HEK293 (cell line): ENCODE measurements at regions not wholly inside any gene's neighbourhood (a gene's known extent, or its start where the extent isn't known, plus 50 kb on each side); places are given as distances from the start of the nearest gene placed in this dataset.
A peak's percentile ranks its signal among the peaks of the same experiment; 100 is the strongest.

ENCODE experiments used
- CTCF ChIA-PET: fragments of 350-600 bp; formaldehyde crosslinking; extraction: SDS; loops from one replicate; lab custom pipeline; 2021; ENCODE audit warnings: antibody characterized with exemption; lab: Yijun Ruan, JAX
- POLR2A ChIA-PET: fragments of 300-600 bp; formaldehyde crosslinking; extraction: SDS; loops from one replicate; lab custom pipeline; 2020; ENCODE audit warnings: antibody characterized with exemption, inconsistent platforms; lab: Yijun Ruan, JAX
- H3K27ac ChIP-seq: fragments of 200-500 bp; sonication (Bioruptor generic); 2 replicates; pipeline ENCODE4 v1.5.1; 2014; ENCODE audit warnings: low read depth, low read length, control low read depth, inconsistent platforms; ENCODE audit errors: extremely low read depth
- H3K36me3 ChIP-seq, 2 experiments: fragments of 200-500 bp in 1 of 2; sonication (Bioruptor generic) in 1 of 2; 1 replicate in 1 of 2; 2 replicates in 1 of 2; pipeline ENCODE4 v1.5.1; 2014 to 2017; ENCODE audit warnings: inconsistent platforms in 2 of 2, low read length in 2 of 2; ENCODE audit not compliant: control insufficient read depth in 2 of 2, insufficient read depth in 1 of 2
- H3K4me1 ChIP-seq: fragments of 200-500 bp; sonication (Bioruptor generic); 2 replicates; pipeline ENCODE4 v1.5.1; 2014; ENCODE audit warnings: mild to moderate bottlenecking, low read length, inconsistent platforms; ENCODE audit not compliant: control insufficient read depth, insufficient read depth
- H3K4me3 ChIP-seq: 2 replicates; pipeline ENCODE4 v1.5.1; 2011; ENCODE audit warnings: low read depth, mild to moderate bottlenecking, control low read depth, low read length, moderate library complexity
- H3K9me3 ChIP-seq: fragments of 200-500 bp; sonication (Bioruptor generic); 2 replicates; pipeline ENCODE4 v1.5.1; 2014; ENCODE audit warnings: low read depth, low read length, inconsistent platforms; ENCODE audit not compliant: control insufficient read depth, insufficient read depth
- KLF7 ChIP-seq: fragments of 450-650 bp; formaldehyde crosslinking; IDR thresholded peaks from 2 replicates; pipeline ENCODE4 v1.5.1; 2016; ENCODE audit warnings: missing biosample characterization, missing genetic modification characterization, borderline replicate concordance
- ZNF140 ChIP-seq: fragments of 450-650 bp; formaldehyde crosslinking; IDR thresholded peaks from 2 replicates; pipeline ENCODE4 v1.5.1; 2016; ENCODE audit warnings: missing biosample characterization, missing genetic modification characterization
- ZNF341 ChIP-seq: fragments of 450-650 bp; formaldehyde crosslinking; IDR thresholded peaks from 2 replicates; pipeline ENCODE4; 2016; ENCODE audit warnings: low read depth, missing biosample characterization, missing genetic modification characterization
- ZNF654 ChIP-seq: fragments of 450-650 bp; formaldehyde crosslinking; IDR thresholded peaks from 2 replicates; pipeline ENCODE4 v1.5.1; 2016; ENCODE audit warnings: low read depth, missing biosample characterization, missing genetic modification characterization
- TF ChIP-seq, protein P1 (sequence below): fragments of 450-650 bp; formaldehyde crosslinking; IDR thresholded peaks from 2 replicates; pipeline ENCODE4 v1.5.1; 2016; ENCODE audit warnings: missing biosample characterization, missing genetic modification characterization
- TF ChIP-seq, protein P2 (sequence below): fragments of 450-650 bp; formaldehyde crosslinking; conservative IDR thresholded peaks from 2 replicates; pipeline ENCODE4 v1.5.1; 2016; ENCODE audit warnings: low read depth, missing biosample characterization, missing genetic modification characterization
- TF ChIP-seq, protein P3 (sequence below): fragments of 450-650 bp; formaldehyde crosslinking; IDR thresholded peaks from 2 replicates; pipeline ENCODE4 v1.5.1; 2016; ENCODE audit warnings: missing biosample characterization, missing genetic modification characterization
- TF ChIP-seq, protein P4 (sequence below): fragments of 450-650 bp; formaldehyde crosslinking; IDR thresholded peaks from 2 replicates; pipeline ENCODE4 v1.5.1; 2016; ENCODE audit warnings: missing biosample characterization, missing genetic modification characterization

DNA sequence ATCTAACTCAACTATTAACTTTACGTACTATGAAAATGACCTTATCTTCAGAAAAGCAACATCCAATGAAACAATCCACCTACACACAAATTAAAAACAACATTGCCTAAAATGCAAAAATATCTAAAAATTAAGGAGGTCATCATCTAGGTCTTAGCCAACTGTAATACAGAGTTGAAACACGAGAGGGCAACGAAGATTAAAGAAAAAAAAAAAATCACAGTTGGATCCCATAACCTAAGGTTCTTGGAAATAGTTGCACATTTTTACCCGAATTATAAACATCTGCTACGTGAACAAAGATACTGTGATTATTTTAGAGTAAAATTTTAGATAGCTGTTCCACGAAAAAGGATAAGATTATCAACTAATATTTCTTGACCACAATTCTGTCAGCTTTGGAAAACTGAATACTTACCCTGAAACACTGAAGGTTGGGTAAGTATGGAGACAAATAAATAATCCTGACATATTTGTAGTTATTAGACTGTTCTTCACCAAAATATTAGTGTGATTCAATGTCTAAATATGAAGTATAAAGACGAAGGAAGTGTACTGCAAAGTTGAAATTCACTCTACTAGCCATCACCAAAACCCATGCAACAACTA, 88.0 kb upstream of the AK4 start (continued):
- TF ChIP-seq, protein P1, sequence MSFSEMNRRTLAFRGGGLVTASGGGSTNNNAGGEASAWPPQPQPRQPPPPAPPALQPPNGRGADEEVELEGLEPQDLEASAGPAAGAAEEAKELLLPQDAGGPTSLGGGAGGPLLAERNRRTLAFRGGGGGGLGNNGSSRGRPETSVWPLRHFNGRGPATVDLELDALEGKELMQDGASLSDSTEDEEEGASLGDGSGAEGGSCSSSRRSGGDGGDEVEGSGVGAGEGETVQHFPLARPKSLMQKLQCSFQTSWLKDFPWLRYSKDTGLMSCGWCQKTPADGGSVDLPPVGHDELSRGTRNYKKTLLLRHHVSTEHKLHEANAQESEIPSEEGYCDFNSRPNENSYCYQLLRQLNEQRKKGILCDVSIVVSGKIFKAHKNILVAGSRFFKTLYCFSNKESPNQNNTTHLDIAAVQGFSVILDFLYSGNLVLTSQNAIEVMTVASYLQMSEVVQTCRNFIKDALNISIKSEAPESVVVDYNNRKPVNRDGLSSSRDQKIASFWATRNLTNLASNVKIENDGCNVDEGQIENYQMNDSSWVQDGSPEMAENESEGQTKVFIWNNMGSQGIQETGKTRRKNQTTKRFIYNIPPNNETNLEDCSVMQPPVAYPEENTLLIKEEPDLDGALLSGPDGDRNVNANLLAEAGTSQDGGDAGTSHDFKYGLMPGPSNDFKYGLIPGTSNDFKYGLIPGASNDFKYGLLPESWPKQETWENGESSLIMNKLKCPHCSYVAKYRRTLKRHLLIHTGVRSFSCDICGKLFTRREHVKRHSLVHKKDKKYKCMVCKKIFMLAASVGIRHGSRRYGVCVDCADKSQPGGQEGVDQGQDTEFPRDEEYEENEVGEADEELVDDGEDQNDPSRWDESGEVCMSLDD: no peak
- TF ChIP-seq, protein P2, sequence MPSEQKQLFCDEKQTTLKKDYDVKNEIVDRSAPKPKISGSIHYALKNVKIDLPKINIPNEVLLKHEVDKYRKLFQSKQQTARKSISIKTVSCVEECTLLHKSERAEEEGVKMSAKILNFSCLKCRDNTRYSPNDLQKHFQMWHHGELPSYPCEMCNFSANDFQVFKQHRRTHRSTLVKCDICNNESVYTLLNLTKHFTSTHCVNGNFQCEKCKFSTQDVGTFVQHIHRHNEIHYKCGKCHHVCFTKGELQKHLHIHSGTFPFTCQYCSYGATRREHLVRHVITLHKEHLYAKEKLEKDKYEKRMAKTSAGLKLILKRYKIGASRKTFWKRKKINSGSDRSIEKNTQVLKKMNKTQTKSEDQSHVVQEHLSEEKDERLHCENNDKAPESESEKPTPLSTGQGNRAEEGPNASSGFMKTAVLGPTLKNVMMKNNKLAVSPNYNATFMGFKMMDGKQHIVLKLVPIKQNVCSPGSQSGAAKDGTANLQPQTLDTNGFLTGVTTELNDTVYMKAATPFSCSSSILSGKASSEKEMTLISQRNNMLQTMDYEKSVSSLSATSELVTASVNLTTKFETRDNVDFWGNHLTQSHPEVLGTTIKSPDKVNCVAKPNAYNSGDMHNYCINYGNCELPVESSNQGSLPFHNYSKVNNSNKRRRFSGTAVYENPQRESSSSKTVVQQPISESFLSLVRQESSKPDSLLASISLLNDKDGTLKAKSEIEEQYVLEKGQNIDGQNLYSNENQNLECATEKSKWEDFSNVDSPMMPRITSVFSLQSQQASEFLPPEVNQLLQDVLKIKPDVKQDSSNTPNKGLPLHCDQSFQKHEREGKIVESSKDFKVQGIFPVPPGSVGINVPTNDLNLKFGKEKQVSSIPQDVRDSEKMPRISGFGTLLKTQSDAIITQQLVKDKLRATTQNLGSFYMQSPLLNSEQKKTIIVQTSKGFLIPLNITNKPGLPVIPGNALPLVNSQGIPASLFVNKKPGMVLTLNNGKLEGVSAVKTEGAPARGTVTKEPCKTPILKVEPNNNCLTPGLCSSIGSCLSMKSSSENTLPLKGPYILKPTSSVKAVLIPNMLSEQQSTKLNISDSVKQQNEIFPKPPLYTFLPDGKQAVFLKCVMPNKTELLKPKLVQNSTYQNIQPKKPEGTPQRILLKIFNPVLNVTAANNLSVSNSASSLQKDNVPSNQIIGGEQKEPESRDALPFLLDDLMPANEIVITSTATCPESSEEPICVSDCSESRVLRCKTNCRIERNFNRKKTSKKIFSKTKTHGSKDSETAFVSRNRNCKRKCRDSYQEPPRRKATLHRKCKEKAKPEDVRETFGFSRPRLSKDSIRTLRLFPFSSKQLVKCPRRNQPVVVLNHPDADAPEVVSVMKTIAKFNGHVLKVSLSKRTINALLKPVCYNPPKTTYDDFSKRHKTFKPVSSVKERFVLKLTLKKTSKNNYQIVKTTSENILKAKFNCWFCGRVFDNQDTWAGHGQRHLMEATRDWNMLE (tag by site-specific recombination): no peak
- TF ChIP-seq KLF7 (tag by site-specific recombination) (no peak), ZNF654 (tag by site-specific recombination) (peak; percentile 54), ZNF140 (tag by site-specific recombination) (no peak)

DNA sequence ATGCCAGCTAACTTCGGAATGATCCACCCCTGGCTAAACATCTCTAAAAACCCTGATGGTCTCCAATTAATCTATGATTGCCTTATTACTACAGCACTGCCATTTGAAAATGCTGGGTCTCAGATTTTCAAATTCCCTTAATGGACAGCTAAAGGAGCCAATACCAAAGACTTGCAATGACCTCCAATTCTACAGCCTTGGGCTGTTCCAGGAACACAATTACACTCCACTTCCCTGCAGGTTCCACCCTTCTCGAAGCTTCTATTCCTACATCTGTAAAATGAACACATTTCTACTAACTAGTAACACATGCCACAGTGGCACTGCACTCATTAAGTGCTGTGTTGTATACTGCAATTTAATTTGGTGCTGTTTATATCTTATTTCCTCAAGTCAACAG, 85.7 kb upstream of the AK4 start:
- TF ChIP-seq, protein P3, sequence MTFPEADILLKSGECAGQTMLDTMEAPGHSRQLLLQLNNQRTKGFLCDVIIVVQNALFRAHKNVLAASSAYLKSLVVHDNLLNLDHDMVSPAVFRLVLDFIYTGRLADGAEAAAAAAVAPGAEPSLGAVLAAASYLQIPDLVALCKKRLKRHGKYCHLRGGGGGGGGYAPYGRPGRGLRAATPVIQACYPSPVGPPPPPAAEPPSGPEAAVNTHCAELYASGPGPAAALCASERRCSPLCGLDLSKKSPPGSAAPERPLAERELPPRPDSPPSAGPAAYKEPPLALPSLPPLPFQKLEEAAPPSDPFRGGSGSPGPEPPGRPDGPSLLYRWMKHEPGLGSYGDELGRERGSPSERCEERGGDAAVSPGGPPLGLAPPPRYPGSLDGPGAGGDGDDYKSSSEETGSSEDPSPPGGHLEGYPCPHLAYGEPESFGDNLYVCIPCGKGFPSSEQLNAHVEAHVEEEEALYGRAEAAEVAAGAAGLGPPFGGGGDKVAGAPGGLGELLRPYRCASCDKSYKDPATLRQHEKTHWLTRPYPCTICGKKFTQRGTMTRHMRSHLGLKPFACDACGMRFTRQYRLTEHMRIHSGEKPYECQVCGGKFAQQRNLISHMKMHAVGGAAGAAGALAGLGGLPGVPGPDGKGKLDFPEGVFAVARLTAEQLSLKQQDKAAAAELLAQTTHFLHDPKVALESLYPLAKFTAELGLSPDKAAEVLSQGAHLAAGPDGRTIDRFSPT (tag by site-specific recombination): no peak
- peak; percentile 68 for TF ChIP-seq ZNF341 (tag by site-specific recombination)
- TF ChIP-seq, protein P4, sequence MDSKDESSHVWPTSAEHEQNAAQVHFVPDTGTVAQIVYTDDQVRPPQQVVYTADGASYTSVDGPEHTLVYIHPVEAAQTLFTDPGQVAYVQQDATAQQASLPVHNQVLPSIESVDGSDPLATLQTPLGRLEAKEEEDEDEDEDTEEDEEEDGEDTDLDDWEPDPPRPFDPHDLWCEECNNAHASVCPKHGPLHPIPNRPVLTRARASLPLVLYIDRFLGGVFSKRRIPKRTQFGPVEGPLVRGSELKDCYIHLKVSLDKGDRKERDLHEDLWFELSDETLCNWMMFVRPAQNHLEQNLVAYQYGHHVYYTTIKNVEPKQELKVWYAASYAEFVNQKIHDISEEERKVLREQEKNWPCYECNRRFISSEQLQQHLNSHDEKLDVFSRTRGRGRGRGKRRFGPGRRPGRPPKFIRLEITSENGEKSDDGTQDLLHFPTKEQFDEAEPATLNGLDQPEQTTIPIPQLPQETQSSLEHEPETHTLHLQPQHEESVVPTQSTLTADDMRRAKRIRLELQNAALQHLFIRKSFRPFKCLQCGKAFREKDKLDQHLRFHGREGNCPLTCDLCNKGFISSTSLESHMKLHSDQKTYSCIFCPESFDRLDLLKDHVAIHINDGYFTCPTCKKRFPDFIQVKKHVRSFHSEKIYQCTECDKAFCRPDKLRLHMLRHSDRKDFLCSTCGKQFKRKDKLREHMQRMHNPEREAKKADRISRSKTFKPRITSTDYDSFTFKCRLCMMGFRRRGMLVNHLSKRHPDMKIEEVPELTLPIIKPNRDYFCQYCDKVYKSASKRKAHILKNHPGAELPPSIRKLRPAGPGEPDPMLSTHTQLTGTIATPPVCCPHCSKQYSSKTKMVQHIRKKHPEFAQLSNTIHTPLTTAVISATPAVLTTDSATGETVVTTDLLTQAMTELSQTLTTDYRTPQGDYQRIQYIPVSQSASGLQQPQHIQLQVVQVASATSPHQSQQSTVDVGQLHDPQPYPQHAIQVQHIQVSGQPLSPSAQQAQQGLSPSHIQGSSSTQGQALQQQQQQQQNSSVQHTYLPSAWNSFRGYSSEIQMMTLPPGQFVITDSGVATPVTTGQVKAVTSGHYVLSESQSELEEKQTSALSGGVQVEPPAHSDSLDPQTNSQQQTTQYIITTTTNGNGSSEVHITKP (tag by site-specific recombination): peak; percentile 85
- TF ChIP-seq, all 188 proteins: peak for 2
- Histone ChIP-seq H3K4me1 (peaks cover 11% of the 10 kb centered on the region; the same call in 1 of the 2 replicates), H3K4me3 (no peak overlapping the region), H3K27ac (no peak overlapping the region), H3K9me3 (no peaks in the 10 kb centered on the region), H3K36me3 (peaks cover 2 to 13% of the 10 kb centered on the region in 2 experiments; a peak in 2 of 3 replicates)
- CTCF ChIA-PET: interaction anchor here (0.6 to 4.9 kb wide), 13 partner anchors 13 to 1771 kb away, joined by 3 to 47 read pairs (median 3); no protein-coding TSS in a partner anchor
- POLR2A ChIA-PET: no interaction called here
